ENCODE measurements at regions not wholly inside any gene's neighbourhood (a gene's known extent, or its start where the extent isn't known, plus 50 kb on each side); places are given as distances from the start of the nearest gene placed in this dataset.

DNA sequence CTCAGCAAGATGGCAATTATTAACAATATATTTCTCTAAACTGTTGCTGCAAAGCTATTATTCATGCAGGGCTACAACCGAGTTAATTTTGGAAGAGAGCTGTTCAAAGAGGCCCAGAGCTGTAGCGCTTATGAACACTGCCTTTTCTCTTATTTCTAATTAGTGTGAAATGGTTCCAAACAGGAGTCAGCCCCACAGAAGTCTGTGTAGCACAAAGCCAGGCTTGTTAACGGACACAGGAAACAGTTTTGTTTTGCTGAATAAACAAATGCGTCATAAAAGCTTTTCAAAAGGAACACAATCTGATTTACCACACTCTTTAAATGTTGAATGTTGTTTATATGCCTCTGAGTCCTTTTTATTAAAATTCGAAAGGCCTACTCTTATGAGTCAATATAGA lies 396.5 kb downstream of the ANXA1 start:
- TF ChIP-seq, protein P1, sequence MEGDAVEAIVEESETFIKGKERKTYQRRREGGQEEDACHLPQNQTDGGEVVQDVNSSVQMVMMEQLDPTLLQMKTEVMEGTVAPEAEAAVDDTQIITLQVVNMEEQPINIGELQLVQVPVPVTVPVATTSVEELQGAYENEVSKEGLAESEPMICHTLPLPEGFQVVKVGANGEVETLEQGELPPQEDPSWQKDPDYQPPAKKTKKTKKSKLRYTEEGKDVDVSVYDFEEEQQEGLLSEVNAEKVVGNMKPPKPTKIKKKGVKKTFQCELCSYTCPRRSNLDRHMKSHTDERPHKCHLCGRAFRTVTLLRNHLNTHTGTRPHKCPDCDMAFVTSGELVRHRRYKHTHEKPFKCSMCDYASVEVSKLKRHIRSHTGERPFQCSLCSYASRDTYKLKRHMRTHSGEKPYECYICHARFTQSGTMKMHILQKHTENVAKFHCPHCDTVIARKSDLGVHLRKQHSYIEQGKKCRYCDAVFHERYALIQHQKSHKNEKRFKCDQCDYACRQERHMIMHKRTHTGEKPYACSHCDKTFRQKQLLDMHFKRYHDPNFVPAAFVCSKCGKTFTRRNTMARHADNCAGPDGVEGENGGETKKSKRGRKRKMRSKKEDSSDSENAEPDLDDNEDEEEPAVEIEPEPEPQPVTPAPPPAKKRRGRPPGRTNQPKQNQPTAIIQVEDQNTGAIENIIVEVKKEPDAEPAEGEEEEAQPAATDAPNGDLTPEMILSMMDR (IDR thresholded peaks at IDR 0.05), result no peak
- no peak for TF ChIP-seq EZH2 (IDR thresholded peaks at IDR 0.05; ENCODE audit: borderline replicate concordance, insufficient read depth, low read depth, low read length, poor library complexity, severe bottlenecking)
